Uterus (tissue), 2 donors: ENCODE measurements at regions not wholly inside any gene's neighbourhood (a gene's known extent, or its start where the extent isn't known, plus 50 kb on each side); places are given as distances from the start of the nearest gene placed in this dataset.

Experiments
- POLR2A ChIP-seq, 2 donors: fragments of 450-650 bp; IDR thresholded peaks; one replicate each; pipeline ENCODE4 v1.6.1; 2016; ENCODE audit warnings: antibody characterized with exemption in 2 of 2, mild to moderate bottlenecking in 1 of 2, moderate library complexity in 1 of 2
- TF ChIP-seq, protein P1 (sequence below), 4 experiments: fragments of 200-600 bp in 2 of 4; fragments of 450-650 bp in 2 of 4; sonication (generic) in 2 of 4; IDR thresholded peaks; one replicate each; pipeline ENCODE4 v1.5.1; 2016 to 2019; ENCODE audit warnings: antibody characterized with exemption in 4 of 4, mild to moderate bottlenecking in 2 of 4, moderate library complexity in 1 of 4

DNA sequence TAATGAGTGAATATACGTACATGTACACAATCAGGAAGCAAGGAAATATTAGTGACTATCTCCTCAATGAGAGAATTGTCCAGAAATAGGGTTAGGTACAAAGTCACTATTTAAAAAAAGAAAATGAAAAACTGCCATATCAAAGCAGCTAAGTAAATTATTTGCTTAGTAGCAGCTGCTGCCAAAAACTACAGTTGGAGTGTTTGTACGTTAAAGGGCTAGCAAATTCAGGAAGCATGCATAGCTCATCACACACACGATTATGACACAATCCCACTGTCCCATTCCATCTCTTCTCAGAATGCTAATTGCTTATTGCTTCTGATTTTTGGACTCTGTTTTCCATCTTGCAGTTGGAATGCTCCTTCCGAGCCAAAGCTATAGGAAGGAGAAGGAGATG, 2012.5 kb upstream of the LRRTM1 start:
- TF ChIP-seq, protein P1, sequence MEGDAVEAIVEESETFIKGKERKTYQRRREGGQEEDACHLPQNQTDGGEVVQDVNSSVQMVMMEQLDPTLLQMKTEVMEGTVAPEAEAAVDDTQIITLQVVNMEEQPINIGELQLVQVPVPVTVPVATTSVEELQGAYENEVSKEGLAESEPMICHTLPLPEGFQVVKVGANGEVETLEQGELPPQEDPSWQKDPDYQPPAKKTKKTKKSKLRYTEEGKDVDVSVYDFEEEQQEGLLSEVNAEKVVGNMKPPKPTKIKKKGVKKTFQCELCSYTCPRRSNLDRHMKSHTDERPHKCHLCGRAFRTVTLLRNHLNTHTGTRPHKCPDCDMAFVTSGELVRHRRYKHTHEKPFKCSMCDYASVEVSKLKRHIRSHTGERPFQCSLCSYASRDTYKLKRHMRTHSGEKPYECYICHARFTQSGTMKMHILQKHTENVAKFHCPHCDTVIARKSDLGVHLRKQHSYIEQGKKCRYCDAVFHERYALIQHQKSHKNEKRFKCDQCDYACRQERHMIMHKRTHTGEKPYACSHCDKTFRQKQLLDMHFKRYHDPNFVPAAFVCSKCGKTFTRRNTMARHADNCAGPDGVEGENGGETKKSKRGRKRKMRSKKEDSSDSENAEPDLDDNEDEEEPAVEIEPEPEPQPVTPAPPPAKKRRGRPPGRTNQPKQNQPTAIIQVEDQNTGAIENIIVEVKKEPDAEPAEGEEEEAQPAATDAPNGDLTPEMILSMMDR (IDR thresholded peaks at IDR 0.05), result no peak
- TF ChIP-seq POLR2A (IDR thresholded peaks at IDR 0.05), result no peak
